HG02642 (cell line): ENCODE measurements at regions not wholly inside any gene's neighbourhood (a gene's known extent, or its start where the extent isn't known, plus 50 kb on each side); places are given as distances from the start of the nearest gene placed in this dataset.

Experiments
- ATAC-seq: cut with Tn5 transposase; IDR thresholded peaks from one replicate; pipeline ENCODE4 v1.9.1; 2021; ENCODE audit warnings: mild to moderate bottlenecking; ENCODE audit not compliant: unreplicated experiment, poor library complexity

GRCh38 chr6:14831070-14831469, 414.8 kb upstream of the JARID2 start:
- ATAC-seq: no peak

DNA sequence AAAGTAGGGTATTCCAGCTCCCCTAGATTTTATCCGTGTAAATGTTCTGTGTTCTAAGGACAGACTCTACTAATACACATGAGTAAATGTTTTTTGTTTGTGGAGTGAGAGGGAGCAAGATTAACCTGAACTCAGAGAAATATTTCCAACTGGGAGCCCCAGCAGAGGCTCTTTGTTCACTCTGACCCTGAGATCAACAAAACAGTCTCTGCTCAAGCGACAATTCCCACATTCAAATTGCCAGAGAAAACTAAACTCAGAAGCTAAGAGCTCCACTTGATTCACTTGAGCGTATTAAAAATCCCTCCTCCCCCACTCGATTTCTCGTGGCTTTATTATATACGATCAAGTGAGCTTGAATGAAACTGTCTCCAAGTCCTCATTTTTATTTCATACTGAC, 413.9 kb upstream of the JARID2 start:
- no peak for ATAC-seq

- no peak for ATAC-seq
These were observed 413.4 kb upstream of the JARID2 start for GRCh38 chr6:14832427-14832826.

DNA sequence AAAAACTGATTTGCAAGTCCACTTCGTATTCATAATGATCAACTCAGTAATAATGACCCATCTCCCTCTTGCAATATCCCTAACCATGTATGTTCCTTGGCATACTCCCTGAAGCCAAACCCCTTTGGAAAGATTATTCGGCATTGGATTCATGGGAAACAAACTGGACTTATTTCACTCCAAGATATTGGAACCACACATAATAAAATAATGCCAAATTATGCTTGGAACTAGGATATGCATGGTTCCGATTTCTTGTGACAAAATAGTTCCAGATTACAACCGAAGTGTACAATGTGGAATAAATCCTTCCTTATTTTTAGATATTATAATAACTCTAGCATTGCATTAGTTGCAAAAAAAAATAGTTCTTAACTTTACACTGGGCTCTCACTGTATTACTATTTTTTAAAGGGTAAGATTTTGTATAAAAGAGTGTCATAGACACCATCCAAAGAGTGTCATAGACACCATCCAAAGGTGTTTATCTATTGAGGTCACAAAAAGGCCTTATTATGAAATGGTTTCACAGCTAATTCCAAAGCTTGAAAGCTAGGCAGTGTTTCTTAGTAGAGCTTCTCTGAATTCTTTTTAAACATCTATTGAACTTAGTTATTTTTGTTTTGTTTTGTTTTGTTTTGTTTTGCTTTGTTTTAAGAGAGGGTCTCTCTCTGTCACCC, 410.9 kb upstream of the JARID2 start:
- no peak for ATAC-seq

DNA sequence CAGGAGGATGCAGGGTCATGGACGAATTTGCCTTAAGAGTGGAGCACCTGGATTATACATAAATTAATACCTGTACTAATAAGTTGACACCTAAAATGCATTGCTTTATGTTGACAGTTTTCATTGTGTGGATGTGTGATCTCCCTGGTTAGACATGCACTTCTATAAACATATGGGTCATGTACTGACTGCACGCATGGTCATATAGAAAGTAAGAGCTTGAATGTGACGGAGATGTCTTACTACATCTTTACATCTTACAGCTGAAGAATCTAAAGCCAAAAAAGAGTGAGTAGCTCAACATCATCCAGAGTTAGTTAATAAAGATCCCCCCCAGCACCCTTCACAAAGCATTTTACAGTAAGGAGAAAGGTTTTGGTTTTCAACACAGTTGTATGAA, 408.4 kb upstream of the JARID2 start:
- no peak for ATAC-seq

- ATAC-seq: no peak
These were observed 407.7 kb upstream of the JARID2 start for GRCh38 chr6:14838133-14838583.

DNA sequence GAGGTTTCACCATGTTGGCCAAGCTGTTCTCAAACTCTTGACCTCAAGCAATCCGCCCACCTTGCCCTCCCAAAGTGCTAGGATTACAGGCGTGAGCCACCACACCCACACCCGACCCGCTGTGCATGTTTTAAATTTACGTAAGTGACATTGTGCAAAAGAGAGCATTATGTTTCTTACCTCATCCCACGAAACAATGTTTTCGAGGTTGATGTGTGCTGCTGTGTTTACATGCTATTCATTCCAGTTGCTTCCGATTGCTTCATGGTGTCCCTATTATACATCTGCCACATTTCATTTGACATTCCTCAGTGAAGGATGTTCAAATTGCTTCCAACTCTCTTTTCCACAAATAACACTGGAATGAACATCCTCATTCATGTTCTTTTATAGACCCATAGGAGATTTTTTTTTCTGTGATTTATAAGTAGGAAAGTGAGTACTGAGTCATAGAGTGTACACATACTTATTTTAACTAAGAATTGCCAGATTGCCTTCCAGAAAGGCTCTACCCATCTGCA, 403.9 kb upstream of the JARID2 start:
- ATAC-seq: no peak

GRCh38 chr6:14844411-14844810, 401.5 kb upstream of the JARID2 start:
- no peak for ATAC-seq

DNA sequence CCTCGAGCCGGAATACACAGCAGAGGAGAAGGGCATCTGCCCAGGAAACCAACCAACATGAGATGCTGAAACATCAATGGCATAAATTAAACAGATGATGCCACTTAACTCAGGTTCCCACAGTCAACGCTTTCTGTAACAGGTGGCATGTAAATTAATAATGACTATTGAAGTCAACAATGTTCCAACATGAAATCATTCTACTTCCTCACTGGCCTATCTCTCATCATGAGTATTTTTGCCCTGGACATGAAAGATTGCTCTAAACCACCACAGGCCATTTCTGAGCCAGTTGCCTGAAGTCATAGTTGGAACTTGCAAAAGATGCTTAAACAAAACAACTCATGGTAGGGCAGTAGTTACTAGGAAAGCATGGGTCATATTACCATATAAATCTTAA, 397.9 kb upstream of the JARID2 start:
- no peak for ATAC-seq

DNA sequence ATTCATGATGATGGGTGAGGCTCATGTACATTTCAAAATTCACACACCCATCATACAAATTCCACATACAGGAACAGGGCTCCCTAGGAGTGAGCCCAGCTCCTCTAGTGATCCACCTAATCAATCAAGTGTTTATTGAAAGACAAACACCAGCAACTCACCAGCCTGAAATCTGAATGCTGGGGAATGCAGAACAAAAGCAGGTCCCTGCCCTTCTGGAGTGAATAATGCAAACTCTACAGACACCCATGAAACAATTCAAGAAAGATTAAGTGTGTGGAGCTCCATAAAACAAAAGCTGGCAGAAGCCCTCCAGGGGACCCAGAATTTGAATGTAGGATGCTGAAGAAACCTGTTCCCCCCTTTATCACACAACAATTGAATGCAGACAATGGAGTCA, 396.7 kb upstream of the JARID2 start:
- no peak for ATAC-seq

DNA sequence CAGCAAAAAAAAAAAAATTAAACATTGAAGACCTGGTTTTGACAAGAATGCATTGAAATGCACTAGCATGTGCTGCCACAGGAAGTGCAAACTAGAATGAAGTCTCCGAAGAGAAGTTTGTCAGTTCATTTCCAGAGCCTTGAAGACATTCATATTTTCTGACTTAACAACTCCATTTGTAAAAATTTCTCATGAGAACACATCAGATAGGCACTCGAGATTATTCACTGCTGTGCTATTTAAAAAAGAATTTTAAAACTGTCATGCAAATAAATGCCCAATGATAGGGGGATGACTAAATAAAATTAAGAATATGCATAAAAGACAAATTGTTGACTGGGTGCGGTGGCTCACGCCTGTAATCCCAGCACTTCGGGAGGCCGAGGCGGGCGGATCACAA, 394.6 kb upstream of the JARID2 start:
- no peak for ATAC-seq

DNA sequence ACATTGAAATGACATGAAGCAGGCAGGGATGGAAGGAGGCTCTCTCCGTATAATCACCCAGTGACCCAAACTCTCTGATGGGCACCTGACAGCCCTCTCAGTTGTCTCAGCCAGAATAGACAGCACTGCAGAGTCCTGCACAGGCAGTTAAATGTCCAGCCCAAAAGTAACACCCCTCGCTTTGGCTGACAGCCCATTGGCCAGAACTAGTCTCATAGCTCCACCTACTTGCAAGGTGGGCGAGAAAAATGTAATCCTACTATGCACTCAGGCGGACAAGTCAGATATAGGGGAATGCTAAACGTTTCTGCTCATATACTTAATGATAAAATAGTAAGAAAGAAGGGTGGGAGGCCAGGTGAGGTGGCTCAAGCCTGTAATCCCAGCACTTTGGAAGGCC, 393.5 kb upstream of the JARID2 start:
- no peak for ATAC-seq

DNA sequence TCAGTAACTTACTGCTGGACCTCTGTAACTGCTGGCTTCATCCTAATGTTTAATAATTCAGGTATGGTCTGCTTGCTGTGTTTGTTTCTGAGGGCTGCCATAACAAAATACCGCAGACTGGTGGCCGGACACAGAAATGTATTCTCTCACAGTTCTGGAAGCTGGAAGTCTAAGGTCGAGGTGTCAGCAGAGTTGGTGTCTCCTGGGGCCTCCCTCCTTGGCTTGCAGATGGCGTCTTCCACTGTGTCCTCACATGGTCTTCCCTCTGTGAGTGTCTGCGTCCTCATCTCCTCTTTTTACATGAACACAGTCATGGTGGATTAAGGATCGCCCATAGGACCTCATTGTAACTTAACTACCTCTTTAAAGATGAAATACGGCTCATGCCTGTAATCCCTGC, 389.7 kb upstream of the JARID2 start:
- no peak for ATAC-seq

GRCh38 chr6:14857001-14857400, 388.9 kb upstream of the JARID2 start:
- no peak for ATAC-seq

- no peak for ATAC-seq
These were observed 388.4 kb upstream of the JARID2 start for GRCh38 chr6:14857501-14857900.

DNA sequence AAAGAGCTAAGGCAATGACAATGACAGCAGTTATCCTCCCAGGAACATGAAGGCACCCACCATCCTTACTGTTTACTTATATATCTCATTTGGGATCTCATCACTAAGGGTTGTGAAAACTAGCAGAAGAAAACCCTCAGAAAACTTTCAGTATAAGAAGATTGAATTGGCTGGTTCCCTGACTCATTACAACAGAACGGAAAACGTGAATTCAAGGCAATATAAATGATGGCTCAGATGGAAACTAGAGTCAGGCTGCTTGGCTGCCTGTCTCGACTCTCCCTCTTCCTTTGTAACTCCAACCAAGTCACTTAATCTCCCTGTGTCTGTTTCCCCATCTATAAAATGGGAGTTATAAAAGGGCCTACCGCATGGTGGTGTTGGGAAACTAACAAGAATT, 387.1 kb upstream of the JARID2 start:
- ATAC-seq: no peak

GRCh38 chr6:14860774-14861173, 385.1 kb upstream of the JARID2 start:
- no peak for ATAC-seq

DNA sequence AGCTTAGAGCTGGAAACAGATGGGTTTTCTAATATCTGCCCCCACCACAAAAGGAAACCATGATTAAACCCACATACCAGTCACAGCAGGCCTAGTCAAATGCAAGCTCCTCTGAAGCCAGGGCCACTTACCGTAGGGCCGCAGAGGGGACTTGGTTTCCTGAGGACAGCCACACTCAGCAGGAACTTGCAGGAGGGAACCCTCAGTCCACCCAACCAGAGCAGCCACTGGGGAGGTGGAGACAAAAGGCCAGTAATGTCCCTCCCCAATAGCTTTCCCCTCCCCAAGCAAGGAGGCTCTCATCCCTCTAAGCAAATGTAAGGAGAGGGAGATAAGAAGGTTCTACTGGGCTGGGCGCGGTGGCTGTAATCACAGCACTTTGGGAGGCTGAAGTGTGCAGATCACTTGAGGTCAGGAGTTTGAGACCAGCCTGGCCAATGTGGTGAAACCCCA, 384.4 kb upstream of the JARID2 start:
- ATAC-seq: no peak

- no peak for ATAC-seq
These were observed 383.0 kb upstream of the JARID2 start for GRCh38 chr6:14862845-14863244.

- ATAC-seq: no peak
These were observed 381.7 kb upstream of the JARID2 start for GRCh38 chr6:14863902-14864850.

- ATAC-seq: no peak
These were observed 380.3 kb upstream of the JARID2 start for GRCh38 chr6:14865531-14866100.
